ENCODE measurements at regions not wholly inside any gene's neighbourhood (a gene's known extent, or its start where the extent isn't known, plus 50 kb on each side); places are given as distances from the start of the nearest gene placed in this dataset.

GRCh38 chr11:95301474-95301873 lies 70.5 kb upstream of the SESN3 start:
- no peaks in the 10 kb centered on the region for H3K9me3 Mint-ChIP-seq

More at GRCh38 chr11:95301474-95301873, 70.5 kb upstream of the SESN3 start:
- ChIA-PET POLR2A (interaction anchor here (0.6 kb wide), 1 partner anchor 11 kb away, joined by 3 read pairs; no protein-coding TSS in a partner anchor), CTCF (interaction anchor here (1.0 kb wide), 1 partner anchor 404 kb away, joined by 4 read pairs; no protein-coding TSS in a partner anchor)
- Mint-ChIP-seq H3K4me3 (no peak overlapping the region), H3K36me3 (no peaks in the 10 kb centered on the region), H3K27ac (no peak overlapping the region), H3K4me1 (peaks cover 58% of the 10 kb centered on the region), H3K27me3 (ENCODE audit: low read depth) (no peaks in the 10 kb centered on the region; the same call in 1 of the 2 replicates)
- TF ChIP-seq MLX (CRISPR knock-in tag; IDR thresholded peaks at IDR 0.05) (no peak), USF1 (CRISPR knock-in tag; IDR thresholded peaks at IDR 0.05) (no peak), ZNF396 (CRISPR knock-in tag; IDR thresholded peaks at IDR 0.05; ENCODE audit: borderline replicate concordance) (no peak), RORB (CRISPR knock-in tag; IDR thresholded peaks at IDR 0.05) (no peak), SP1 (CRISPR knock-in tag; conservative IDR thresholded peaks at IDR 0.05) (no peak), ZNF671 (CRISPR knock-in tag; IDR thresholded peaks at IDR 0.05) (no peak), TCF7 (CRISPR knock-in tag; IDR thresholded peaks at IDR 0.05; ENCODE audit: low read depth) (no peak), GABPB1 (CRISPR knock-in tag; IDR thresholded peaks at IDR 0.05) (no peak), ERG (CRISPR knock-in tag; IDR thresholded peaks at IDR 0.05) (no peak), PREB (CRISPR knock-in tag; IDR thresholded peaks at IDR 0.05; ENCODE audit: borderline replicate concordance) (no peak), ZNF121 (CRISPR knock-in tag; IDR thresholded peaks at IDR 0.05) (no peak), FOXP4 (CRISPR knock-in tag; IDR thresholded peaks at IDR 0.05) (no peak), NFE2L1 (CRISPR knock-in tag; IDR thresholded peaks at IDR 0.05) (no peak), ATF6 (CRISPR knock-in tag; IDR thresholded peaks at IDR 0.05) (no peak)
- DNase-seq (ENCODE audit: low spot score) (no peak), ATAC-seq (no peak)

All from WTC11 (cell line).